Neural progenitor cell (in vitro differentiated cells): ENCODE measurements at regions not wholly inside any gene's neighbourhood (a gene's known extent, or its start where the extent isn't known, plus 50 kb on each side); places are given as distances from the start of the nearest gene placed in this dataset.

Experiments
- CTCF ChIP-seq: fragments of 200-600 bp; sonication (generic); IDR thresholded peaks from 2 replicates; pipeline ENCODE4 v1.5.1; 2017; ENCODE audit warnings: antibody characterized with exemption, mild to moderate bottlenecking
- EZH2 ChIP-seq: fragments of 200-600 bp; sonication (generic); IDR thresholded peaks from 2 replicates; pipeline ENCODE4 v1.6.1; 2017; ENCODE audit warnings: antibody characterized with exemption, mild to moderate bottlenecking, moderate library complexity
- EZH2phosphoT487 ChIP-seq: fragments of 200-600 bp; sonication (generic); IDR thresholded peaks from 2 replicates; pipeline ENCODE4 v1.6.1; 2017; ENCODE audit warnings: antibody characterized with exemption

GRCh38 chr11:112564228-112564955 is 303.7 kb upstream of the PLET1 start:
- TF ChIP-seq CTCF = no peak
- TF ChIP-seq EZH2phosphoT487 = no peak
- no peak for TF ChIP-seq EZH2
